Lung (tissue), 11 donors: ENCODE measurements at regions not wholly inside any gene's neighbourhood (a gene's known extent, or its start where the extent isn't known, plus 50 kb on each side); places are given as distances from the start of the nearest gene placed in this dataset.

ENCODE experiments used
- ATAC-seq: fragments of 200-7000 bp; cut with Tn5 transposase; one replicate; pipeline ENCODE4 v1.9.1; 2020; ENCODE audit warnings: moderate number of reproducible peaks; ENCODE audit not compliant: insufficient read depth, low FRiP score
- DNase-seq, 3 donors: peaks; one replicate each; pipeline ENCODE4 v3.0.0-alpha.2; 2013 to 2017
- H3K27ac ChIP-seq, 2 donors: one replicate each; pipeline ENCODE4 v1.5.1; 2013; ENCODE audit warnings: mild to moderate bottlenecking in 2 of 2, moderate library complexity in 2 of 2, control low read depth in 1 of 2, inconsistent platforms in 1 of 2, low read depth in 1 of 2, low read length in 1 of 2
- H3K27me3 ChIP-seq, 3 donors: one replicate each; pipeline ENCODE4 v1.5.1; 2013; ENCODE audit warnings: low read length in 2 of 3; ENCODE audit not compliant: control insufficient read depth in 3 of 3, insufficient read depth in 3 of 3
- H3K36me3 ChIP-seq, 4 donors: one replicate each; pipeline ENCODE4 v1.5.1; 2013; ENCODE audit warnings: low read length in 4 of 4, mild to moderate bottlenecking in 1 of 4, moderate library complexity in 1 of 4; ENCODE audit not compliant: control insufficient read depth in 4 of 4, insufficient read depth in 4 of 4
- H3K4me1 ChIP-seq, 5 donors: one replicate each; pipeline ENCODE4 v1.5.1; 2013; ENCODE audit warnings: low read length in 5 of 5, mild to moderate bottlenecking in 2 of 5, moderate library complexity in 1 of 5; ENCODE audit not compliant: control insufficient read depth in 5 of 5, insufficient read depth in 5 of 5
- H3K4me3 ChIP-seq: one replicate; pipeline ENCODE4 v1.5.1; 2013; ENCODE audit warnings: mild to moderate bottlenecking, control low read depth, moderate library complexity
- H3K9ac ChIP-seq, 2 donors: one replicate each; pipeline ENCODE4 v1.5.1; 2013; ENCODE audit warnings: low read length in 2 of 2, control low read depth in 1 of 2; ENCODE audit not compliant: insufficient read depth in 1 of 2
- H3K9me3 ChIP-seq, 4 donors: one replicate each; pipeline ENCODE4 v1.5.1; 2013; ENCODE audit warnings: low read length in 3 of 4, mild to moderate bottlenecking in 1 of 4, moderate library complexity in 1 of 4; ENCODE audit not compliant: control insufficient read depth in 4 of 4, insufficient read depth in 3 of 4
- CTCF ChIP-seq: IDR thresholded peaks from 2 replicates; pipeline ENCODE4 v1.5.1; 2012; ENCODE audit warnings: mild to moderate bottlenecking; ENCODE audit errors: control extremely low read depth, extremely low read depth
- WGBS, 2 donors: extraction: QIAGEN DNeasy Blood & Tissue Kit; methylation state at CpG; one replicate each; pipeline ENCODE4 v1.1.7; 2013; 5-methylcytosine and 5-hydroxymethylcytosine counted together
- donor health status: control.
- donor health status: control.
- donor health status: Bipolar disorder and iron deficiency.
- donor health status: healthy.
- donor health status: DM: yes; HTN: yes; CAD: no.

GRCh38 chr7:67554986-67555385 is 558.4 kb downstream of the TYW1 start:
- Histone ChIP-seq H3K27ac (no peak overlapping the region), H3K36me3 (no peaks in the 10 kb centered on the region), H3K9me3 (no peaks in the 10 kb centered on the region), H3K4me1 (peaks cover 0 to 5% (median 0%) of the 10 kb centered on the region in 5 donors), H3K4me3 (no peak overlapping the region), H3K9ac (no peak overlapping the region), H3K27me3 (peaks cover 0 to 4% (median 2%) of the 10 kb centered on the region in 3 donors)
- ATAC-seq (no peak), DNase-seq (no peak)
- WGBS, 2 donors = 80 to 88% methylated on average over 6 of the region's 6 CpGs
- TF ChIP-seq CTCF = no peak

- H3K27me3 ChIP-seq = no peaks in the 10 kb centered on the region
- no peaks in the 10 kb centered on the region for H3K36me3 ChIP-seq
- H3K4me3 ChIP-seq = no peak overlapping the region
- DNase-seq = peak; percentile 42 to 84 (median 73)
- H3K27ac ChIP-seq = no peak overlapping the region
- H3K9me3 ChIP-seq = peaks cover 0 to 2% (median 0%) of the 10 kb centered on the region in 4 donors
- H3K4me1 ChIP-seq = peaks cover 0 to 5% (median 0%) of the 10 kb centered on the region in 5 donors
- no peak for ATAC-seq
- 58 to 59% methylated on average over 4 of the region's 4 CpGs for WGBS, 2 donors
- H3K9ac ChIP-seq = no peak overlapping the region
- no peak for TF ChIP-seq CTCF
These were observed 568.3 kb downstream of the TYW1 start for GRCh38 chr7:67564959-67565358.

- peaks cover 0 to 5% (median 0%) of the 10 kb centered on the region in 5 donors for H3K4me1 ChIP-seq
- peaks cover 0 to 5% (median 0%) of the 10 kb centered on the region in 4 donors for H3K9me3 ChIP-seq
- no peak overlapping the region for H3K27ac ChIP-seq
- 77 to 83% methylated on average over 4 of the region's 4 CpGs for WGBS, 2 donors
- TF ChIP-seq CTCF = no peak
- DNase-seq (no peak), ATAC-seq (no peak)
- no peak overlapping the region for H3K9ac ChIP-seq
- no peaks in the 10 kb centered on the region for H3K36me3 ChIP-seq
- no peaks in the 10 kb centered on the region for H3K27me3 ChIP-seq
- no peak overlapping the region for H3K4me3 ChIP-seq
These were observed 569.5 kb downstream of the TYW1 start for GRCh38 chr7:67566101-67566500.

GRCh38 chr7:67571026-67571545 is 574.5 kb downstream of the TYW1 start:
- no peak for TF ChIP-seq CTCF
- no peaks in the 10 kb centered on the region for H3K27me3 ChIP-seq
- 67 to 77% methylated on average over 7 of the region's 7 CpGs for WGBS, 2 donors
- no peak overlapping the region for H3K27ac ChIP-seq
- no peak overlapping the region for H3K4me3 ChIP-seq
- H3K9ac ChIP-seq = no peak overlapping the region
- no peak for ATAC-seq
- peaks cover 0 to 4% (median 0%) of the 10 kb centered on the region in 4 donors for H3K9me3 ChIP-seq
- H3K4me1 ChIP-seq = no peaks in the 10 kb centered on the region
- DNase-seq = peak; percentile 47 to 71 (median 55)
- H3K36me3 ChIP-seq = no peaks in the 10 kb centered on the region
